ENCODE measurements at regions not wholly inside any gene's neighbourhood (a gene's known extent, or its start where the extent isn't known, plus 50 kb on each side); places are given as distances from the start of the nearest gene placed in this dataset.

GRCh38 chr2:212831671-212832199 lies 293.1 kb upstream of the ERBB4 start (continued):
- TF ChIP-seq SALL2 (tag by site-specific recombination; IDR thresholded peaks at IDR 0.05; ENCODE audit: borderline replicate concordance) (no peak), ZNF416 (tag by site-specific recombination; IDR thresholded peaks at IDR 0.05) (no peak), ZNF266 (tag by site-specific recombination; IDR thresholded peaks at IDR 0.05; ENCODE audit: low read depth) (no peak), ZNF423 (tag by site-specific recombination; IDR thresholded peaks at IDR 0.05) (no peak), ZNF48 (tag by site-specific recombination; IDR thresholded peaks at IDR 0.05) (no peak)

- POLR2A ChIA-PET: no interaction called here
- Histone ChIP-seq H3K4me1 (ENCODE audit: control insufficient read depth, insufficient read depth, low read length) (no peaks in the 10 kb centered on the region), H3K27ac (ENCODE audit: extremely low read depth, low read depth, low read length) (no peak overlapping the region), H3K4me3 (ENCODE audit: low read depth, low read length) (no peak overlapping the region), H3K9me3 (ENCODE audit: control insufficient read depth, insufficient read depth, low read depth, low read length) (no peaks in the 10 kb centered on the region), H3K36me3 (ENCODE audit: control insufficient read depth in 2 of 2, insufficient read depth in 1 of 2, low read length in 2 of 2) (no peaks in the 10 kb centered on the region)
- TF ChIP-seq ZBTB1 (tag by site-specific recombination; IDR thresholded peaks at IDR 0.05): no peak
- no peak for TF ChIP-seq ZNF274 (IDR thresholded peaks at IDR 0.05; ENCODE audit: low read length)
- no peak for TF ChIP-seq ZNF274 (tag by site-specific recombination; IDR thresholded peaks at IDR 0.05; ENCODE audit: borderline replicate concordance)
- TF ChIP-seq ZNF426 (tag by site-specific recombination; IDR thresholded peaks at IDR 0.05): no peak
- TF ChIP-seq ZFP3 (tag by site-specific recombination; IDR thresholded peaks at IDR 0.05; ENCODE audit: low read depth): no peak
- TF ChIP-seq ZBTB6 (tag by site-specific recombination; IDR thresholded peaks at IDR 0.05): no peak
- no peak for TF ChIP-seq ZNF311 (tag by site-specific recombination; IDR thresholded peaks at IDR 0.05; ENCODE audit: borderline replicate concordance)
- no peak for TF ChIP-seq ZNF76 (tag by site-specific recombination; IDR thresholded peaks at IDR 0.05; ENCODE audit: borderline replicate concordance, low read depth)
- no peak for TF ChIP-seq ZNF704 (tag by site-specific recombination; IDR thresholded peaks at IDR 0.05)
- no peak for TF ChIP-seq ZNF521 (tag by site-specific recombination; IDR thresholded peaks at IDR 0.05)
- TF ChIP-seq ZNF624 (tag by site-specific recombination; IDR thresholded peaks at IDR 0.05): no peak
- no peak for TF ChIP-seq ZXDB (tag by site-specific recombination; IDR thresholded peaks at IDR 0.05)
- TF ChIP-seq PRDM10 (tag by site-specific recombination; IDR thresholded peaks at IDR 0.05): no peak
- no peak for TF ChIP-seq ZFP37 (tag by site-specific recombination; IDR thresholded peaks at IDR 0.05)
- TF ChIP-seq ZNF174 (tag by site-specific recombination; IDR thresholded peaks at IDR 0.05): no peak
- TF ChIP-seq ZNF211 (tag by site-specific recombination; IDR thresholded peaks at IDR 0.05; ENCODE audit: low read depth): no peak
- no peak for TF ChIP-seq KLF9 (tag by site-specific recombination; IDR thresholded peaks at IDR 0.05; ENCODE audit: low read depth)
- TF ChIP-seq IKZF3 (tag by site-specific recombination; IDR thresholded peaks at IDR 0.05): no peak
- CTCF ChIA-PET: no interaction called here
Measured at GRCh38 chr2:212816267-212816666, 277.7 kb upstream of the ERBB4 start.

Data from HEK293 (cell line).